Activated naive CD4-positive, alpha-beta T cell treated with anti-CD3 and anti-CD28 coated beads, Interleukin-2, amount 50 U/mL, for 24 hours (primary cell): ENCODE measurements at regions not wholly inside any gene's neighbourhood (a gene's known extent, or its start where the extent isn't known, plus 50 kb on each side); places are given as distances from the start of the nearest gene placed in this dataset.
"Not testable (repeated sequence)": the region's sequence is repeated elsewhere in the genome, so short reads cannot be mapped to it uniquely, and the experiment has no call there.

ENCODE experiments used
- H3K27ac Mint-ChIP-seq: one replicate; pipeline ENCODE4 v1.8.0; 2021; ENCODE audit warnings: mild to moderate bottlenecking, mixed read lengths
- H3K27me3 Mint-ChIP-seq: one replicate; pipeline ENCODE4 v1.8.0; 2021; ENCODE audit warnings: mixed read lengths
- H3K36me3 Mint-ChIP-seq: one replicate; pipeline ENCODE4 v1.8.0; 2021; ENCODE audit warnings: mixed read lengths
- H3K4me1 Mint-ChIP-seq: one replicate; pipeline ENCODE4 v1.8.0; 2021; ENCODE audit warnings: mixed read lengths
- H3K4me3 Mint-ChIP-seq: one replicate; pipeline ENCODE4 v1.8.0; 2021; ENCODE audit warnings: mild to moderate bottlenecking, mixed read lengths
- H3K9me3 Mint-ChIP-seq: one replicate; pipeline ENCODE4 v1.8.0; 2021; ENCODE audit warnings: mixed read lengths

GRCh38 chr1:148246258-148246861 lies 94.3 kb upstream of the NBPF11 start:
- H3K36me3 Mint-ChIP-seq, H3K27ac Mint-ChIP-seq, H3K27me3 Mint-ChIP-seq, H3K9me3 Mint-ChIP-seq, H3K4me1 Mint-ChIP-seq, H3K4me3 Mint-ChIP-seq: not testable (repeated sequence)

DNA sequence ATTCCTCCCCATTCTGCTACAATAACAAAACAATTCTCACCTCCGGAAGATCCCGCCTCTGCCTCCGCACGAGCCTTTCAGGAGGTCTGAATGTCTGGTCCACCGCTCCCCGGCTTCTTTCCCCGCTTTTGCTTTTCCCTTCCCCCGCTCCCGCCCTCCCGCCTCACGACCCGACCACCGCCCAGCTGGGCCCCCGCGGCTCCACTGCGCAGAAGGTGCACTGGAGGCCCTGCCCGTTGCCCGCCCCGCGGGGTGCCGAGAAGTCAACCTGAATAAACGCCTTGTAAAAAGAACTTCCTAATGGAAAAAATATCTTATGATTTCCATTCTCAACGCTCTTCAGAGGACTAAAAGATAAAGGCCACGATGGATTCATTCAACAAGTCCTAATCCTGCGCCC lies 93.8 kb upstream of the NBPF11 start:
- H3K27ac Mint-ChIP-seq = not testable (repeated sequence)

GRCh38 chr1:148245443-148245842 lies 93.4 kb upstream of the NBPF11 start:
- H3K4me3 Mint-ChIP-seq, H3K27ac Mint-ChIP-seq, H3K9me3 Mint-ChIP-seq, H3K36me3 Mint-ChIP-seq, H3K27me3 Mint-ChIP-seq, H3K4me1 Mint-ChIP-seq: not testable (repeated sequence)

More for the DNA sequence above, 93.8 kb upstream of the NBPF11 start:
- H3K9me3 Mint-ChIP-seq, H3K4me1 Mint-ChIP-seq, H3K27me3 Mint-ChIP-seq, H3K36me3 Mint-ChIP-seq, H3K4me3 Mint-ChIP-seq: not testable (repeated sequence)

GRCh38 chr1:148233250-148233649 lies 81.2 kb upstream of the NBPF11 start:
- not testable (repeated sequence) for H3K4me1 Mint-ChIP-seq, H3K9me3 Mint-ChIP-seq, H3K4me3 Mint-ChIP-seq, H3K27me3 Mint-ChIP-seq, H3K36me3 Mint-ChIP-seq, H3K27ac Mint-ChIP-seq

DNA sequence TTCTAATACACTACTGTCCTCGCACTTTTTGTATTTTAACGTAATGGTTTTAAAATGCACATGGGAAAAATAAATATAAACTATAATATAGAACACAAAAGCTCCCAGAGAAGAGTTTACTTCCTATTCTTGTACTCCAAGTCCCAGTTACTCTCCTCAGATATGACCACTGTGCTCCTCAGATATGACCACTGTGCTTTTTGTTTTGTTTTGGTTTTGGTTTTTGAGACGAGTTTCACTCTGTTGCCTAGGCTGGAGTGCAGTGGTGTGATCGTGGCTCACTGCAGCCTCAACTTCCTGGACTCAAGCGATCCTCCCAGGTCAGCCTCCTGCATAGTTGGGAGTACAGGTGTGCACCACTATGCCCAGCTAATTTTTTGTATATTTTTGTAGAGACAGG lies 76.8 kb upstream of the NBPF11 start:
- H3K4me3 Mint-ChIP-seq, H3K27ac Mint-ChIP-seq, H3K9me3 Mint-ChIP-seq, H3K36me3 Mint-ChIP-seq, H3K4me1 Mint-ChIP-seq, H3K27me3 Mint-ChIP-seq: not testable (repeated sequence)

DNA sequence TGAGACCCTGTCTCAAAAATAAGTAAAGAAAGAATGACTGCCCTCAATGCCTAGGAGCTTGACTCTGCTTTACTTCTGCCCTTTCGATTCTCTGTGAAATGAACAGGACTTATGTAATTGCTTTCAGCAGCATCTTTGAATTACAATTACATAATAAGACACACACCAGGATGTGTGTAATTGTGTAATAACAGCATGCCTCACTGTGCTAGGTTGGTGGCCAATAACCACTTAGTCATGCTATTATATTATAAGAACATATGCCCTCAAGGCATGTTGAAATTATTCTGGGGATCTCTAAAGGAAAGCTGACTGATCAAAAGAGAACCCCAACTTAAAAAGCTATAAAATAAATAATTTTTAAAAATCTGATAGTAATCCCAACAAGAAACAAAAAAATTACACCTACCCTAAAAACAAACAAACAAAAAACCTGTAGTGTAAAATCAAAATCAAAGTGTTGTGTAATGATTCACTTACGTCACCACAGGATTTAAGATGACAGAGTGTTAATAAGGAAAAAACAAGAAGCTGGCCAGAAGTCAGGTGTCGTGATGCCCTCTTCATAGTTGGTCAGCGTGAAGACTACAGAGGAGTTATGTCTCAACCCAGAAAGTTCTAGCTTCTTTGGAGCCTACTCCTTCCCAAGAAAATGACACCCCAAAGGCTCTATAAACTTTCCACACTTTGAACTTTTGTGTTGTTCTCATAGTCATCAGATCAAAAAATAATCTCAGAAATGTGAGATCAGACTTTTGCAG lies 70.5 kb upstream of the NBPF11 start:
- H3K27me3 Mint-ChIP-seq, H3K27ac Mint-ChIP-seq, H3K9me3 Mint-ChIP-seq, H3K4me3 Mint-ChIP-seq, H3K4me1 Mint-ChIP-seq, H3K36me3 Mint-ChIP-seq: not testable (repeated sequence)

DNA sequence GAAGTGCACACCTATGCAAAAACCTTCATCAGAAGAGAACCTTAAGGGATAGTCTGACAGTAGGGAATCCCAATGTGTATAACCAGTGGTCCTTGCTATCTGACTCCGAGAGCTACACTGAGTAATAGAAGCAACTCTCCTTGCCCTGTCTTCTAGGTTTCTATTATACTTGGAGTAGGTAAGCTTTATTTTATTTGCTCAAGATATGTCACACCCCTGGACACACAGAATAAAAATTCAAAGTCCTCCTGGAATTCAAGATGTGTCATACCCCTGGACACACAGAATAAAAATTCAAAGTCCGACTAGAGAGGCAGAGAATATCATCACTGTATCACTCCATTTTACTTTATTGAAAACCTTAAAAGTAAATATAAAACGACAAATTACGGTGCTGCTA lies 69.5 kb upstream of the NBPF11 start:
- not testable (repeated sequence) for H3K9me3 Mint-ChIP-seq, H3K4me1 Mint-ChIP-seq, H3K4me3 Mint-ChIP-seq, H3K27ac Mint-ChIP-seq, H3K27me3 Mint-ChIP-seq, H3K36me3 Mint-ChIP-seq

DNA sequence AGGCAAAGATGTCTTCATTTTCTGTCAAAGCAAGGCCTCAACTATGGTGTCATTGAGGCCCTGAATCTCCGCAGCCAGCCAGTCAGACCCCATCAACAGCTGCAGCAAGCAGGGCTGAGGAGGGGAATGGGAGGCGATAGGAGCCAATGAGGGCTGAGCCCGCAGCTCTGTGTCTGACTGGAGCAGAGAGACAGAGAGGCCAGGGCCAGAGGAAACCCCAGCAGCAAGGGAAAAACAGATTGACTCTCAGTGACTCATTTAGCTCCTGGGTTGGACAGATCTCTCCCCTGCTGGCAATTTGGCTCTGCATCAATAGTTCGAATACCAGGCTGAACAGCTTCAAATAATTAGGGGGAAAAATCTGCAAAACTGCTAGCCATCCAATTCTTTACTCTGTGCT lies 67.1 kb upstream of the NBPF11 start:
- not testable (repeated sequence) for H3K36me3 Mint-ChIP-seq, H3K4me1 Mint-ChIP-seq, H3K4me3 Mint-ChIP-seq, H3K9me3 Mint-ChIP-seq, H3K27ac Mint-ChIP-seq, H3K27me3 Mint-ChIP-seq

DNA sequence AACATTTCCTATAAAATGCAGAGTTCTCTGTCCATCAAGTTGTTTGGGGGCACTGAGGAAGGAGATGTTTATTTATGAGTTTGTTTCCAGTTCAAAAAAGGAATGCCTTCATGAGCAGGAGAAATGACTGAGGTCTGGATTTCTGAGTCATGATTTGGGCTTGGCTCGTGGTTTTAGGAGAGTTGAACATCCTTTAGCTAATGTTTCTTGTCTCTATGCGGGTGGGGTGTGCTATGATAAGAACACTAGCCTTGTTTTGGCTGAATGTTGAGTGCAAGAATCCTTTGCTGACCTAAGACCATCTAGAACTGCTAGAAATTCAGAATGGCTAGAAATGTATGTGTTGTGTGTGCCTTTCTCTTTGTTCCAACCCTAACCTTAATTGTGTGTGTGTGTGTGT lies 59.1 kb upstream of the NBPF11 start:
- not testable (repeated sequence) for H3K36me3 Mint-ChIP-seq, H3K9me3 Mint-ChIP-seq, H3K4me3 Mint-ChIP-seq, H3K27ac Mint-ChIP-seq, H3K4me1 Mint-ChIP-seq, H3K27me3 Mint-ChIP-seq

DNA sequence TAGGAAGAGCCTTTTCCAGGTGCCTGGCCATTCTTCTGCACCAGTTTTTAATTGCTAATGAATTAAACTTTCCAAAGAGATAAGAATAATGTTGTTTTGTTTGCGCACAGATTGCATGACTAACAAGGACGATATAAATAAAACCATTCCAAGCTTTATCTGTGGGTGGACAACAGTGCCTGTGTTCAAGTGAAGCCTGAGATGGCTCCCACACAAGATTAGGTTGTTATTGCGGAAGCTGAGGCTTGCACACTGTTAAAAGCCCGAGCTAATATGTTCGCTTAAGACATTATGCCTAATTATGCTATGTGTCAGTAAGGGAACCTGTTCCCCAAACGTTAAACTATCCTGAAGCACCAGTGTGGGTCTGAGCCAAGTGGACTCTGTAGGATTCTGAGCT lies 58.5 kb upstream of the NBPF11 start:
- H3K27me3 Mint-ChIP-seq, H3K27ac Mint-ChIP-seq, H3K4me3 Mint-ChIP-seq, H3K4me1 Mint-ChIP-seq, H3K36me3 Mint-ChIP-seq, H3K9me3 Mint-ChIP-seq: not testable (repeated sequence)

- H3K9me3 Mint-ChIP-seq, H3K4me3 Mint-ChIP-seq, H3K4me1 Mint-ChIP-seq, H3K36me3 Mint-ChIP-seq, H3K27ac Mint-ChIP-seq, H3K27me3 Mint-ChIP-seq: not testable (repeated sequence)
These were observed 58.1 kb upstream of the NBPF11 start for GRCh38 chr1:148210166-148210565.

GRCh38 chr1:148202013-148202412 lies 49.9 kb upstream of the NBPF11 start:
- H3K4me1 Mint-ChIP-seq, H3K36me3 Mint-ChIP-seq, H3K27me3 Mint-ChIP-seq, H3K4me3 Mint-ChIP-seq, H3K27ac Mint-ChIP-seq, H3K9me3 Mint-ChIP-seq: not testable (repeated sequence)
